ENCODE measurements at regions not wholly inside any gene's neighbourhood (a gene's known extent, or its start where the extent isn't known, plus 50 kb on each side); places are given as distances from the start of the nearest gene placed in this dataset.

DNA sequence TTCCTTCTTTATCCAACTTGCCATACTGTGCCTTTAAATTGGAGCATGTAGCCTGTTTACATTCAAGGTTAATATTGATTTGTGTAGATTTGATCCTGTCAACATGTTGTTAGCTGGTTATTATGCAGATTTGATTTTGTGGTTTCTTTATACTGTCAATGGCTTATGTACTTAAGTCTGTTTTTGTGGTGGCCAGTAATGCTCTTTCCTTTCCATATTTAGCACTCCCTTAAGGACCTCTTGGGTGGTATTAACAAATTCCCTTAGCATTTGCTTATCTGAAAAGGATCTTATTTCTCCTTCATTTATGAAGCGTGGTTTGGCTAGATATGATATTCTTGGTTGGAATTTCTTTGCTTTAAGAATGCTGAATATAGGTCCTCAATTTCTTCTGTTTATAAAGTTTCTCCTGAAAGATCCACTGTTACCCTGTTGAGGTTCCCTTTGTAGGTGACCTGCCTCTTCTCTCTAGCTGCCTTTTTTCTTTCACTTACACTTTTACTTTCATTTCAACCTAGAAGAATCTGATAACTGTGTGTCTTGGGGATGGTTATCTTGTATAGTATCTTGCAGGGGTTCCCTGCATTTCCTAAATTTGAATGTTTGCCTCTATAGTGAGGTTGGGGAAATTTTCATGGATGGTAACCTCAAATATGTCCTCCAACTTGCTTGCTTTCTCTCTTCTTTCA, 86.9 kb upstream of the NEGR1 start:
- DNase-seq = no peak
- Histone ChIP-seq H3K36me3 (ENCODE audit: control insufficient read depth, insufficient read depth, low read length) (no peaks in the 10 kb centered on the region), H3K27me3 (replicated peaks; ENCODE audit: control insufficient read depth, insufficient read depth, low read length) (no peaks in the 10 kb centered on the region), H3K4me1 (no peaks in the 10 kb centered on the region), H3K4me3 (ENCODE audit: low read depth, low read length) (no peak overlapping the region), H3K9me3 (no peaks in the 10 kb centered on the region)
- H3K27ac Mint-ChIP-seq (ENCODE audit: unreplicated experiment) = no peak overlapping the region
- TF ChIP-seq, protein P1, sequence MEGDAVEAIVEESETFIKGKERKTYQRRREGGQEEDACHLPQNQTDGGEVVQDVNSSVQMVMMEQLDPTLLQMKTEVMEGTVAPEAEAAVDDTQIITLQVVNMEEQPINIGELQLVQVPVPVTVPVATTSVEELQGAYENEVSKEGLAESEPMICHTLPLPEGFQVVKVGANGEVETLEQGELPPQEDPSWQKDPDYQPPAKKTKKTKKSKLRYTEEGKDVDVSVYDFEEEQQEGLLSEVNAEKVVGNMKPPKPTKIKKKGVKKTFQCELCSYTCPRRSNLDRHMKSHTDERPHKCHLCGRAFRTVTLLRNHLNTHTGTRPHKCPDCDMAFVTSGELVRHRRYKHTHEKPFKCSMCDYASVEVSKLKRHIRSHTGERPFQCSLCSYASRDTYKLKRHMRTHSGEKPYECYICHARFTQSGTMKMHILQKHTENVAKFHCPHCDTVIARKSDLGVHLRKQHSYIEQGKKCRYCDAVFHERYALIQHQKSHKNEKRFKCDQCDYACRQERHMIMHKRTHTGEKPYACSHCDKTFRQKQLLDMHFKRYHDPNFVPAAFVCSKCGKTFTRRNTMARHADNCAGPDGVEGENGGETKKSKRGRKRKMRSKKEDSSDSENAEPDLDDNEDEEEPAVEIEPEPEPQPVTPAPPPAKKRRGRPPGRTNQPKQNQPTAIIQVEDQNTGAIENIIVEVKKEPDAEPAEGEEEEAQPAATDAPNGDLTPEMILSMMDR (IDR thresholded peaks at IDR 0.05; ENCODE audit: insufficient read depth in 1 of 2, low read depth in 1 of 2, low read length in 1 of 2, severe bottlenecking in 1 of 2, unreplicated experiment in 1 of 2) = no peak
- BruUV-seq (replicated peaks) = no TSS peak
- no peaks in the 10 kb centered on the region for H3K4me1 Mint-ChIP-seq (ENCODE audit: low read depth, unreplicated experiment)
- CTCF ChIA-PET = no interaction called here
- POLR2A ChIA-PET = no interaction called here
- H3K27me3 Mint-ChIP-seq (ENCODE audit: insufficient read depth, unreplicated experiment) = no peaks in the 10 kb centered on the region
- H3K9me3 Mint-ChIP-seq (ENCODE audit: unreplicated experiment) = no peaks in the 10 kb centered on the region
- no peaks in the 10 kb centered on the region for H3K36me3 Mint-ChIP-seq (ENCODE audit: insufficient read depth, unreplicated experiment)
- H3K4me3 Mint-ChIP-seq (ENCODE audit: unreplicated experiment) = no peak overlapping the region
- intact Hi-C loops (cut with micrococcal nuclease; ENCODE audit: unreplicated experiment) = no loop called here

DNA sequence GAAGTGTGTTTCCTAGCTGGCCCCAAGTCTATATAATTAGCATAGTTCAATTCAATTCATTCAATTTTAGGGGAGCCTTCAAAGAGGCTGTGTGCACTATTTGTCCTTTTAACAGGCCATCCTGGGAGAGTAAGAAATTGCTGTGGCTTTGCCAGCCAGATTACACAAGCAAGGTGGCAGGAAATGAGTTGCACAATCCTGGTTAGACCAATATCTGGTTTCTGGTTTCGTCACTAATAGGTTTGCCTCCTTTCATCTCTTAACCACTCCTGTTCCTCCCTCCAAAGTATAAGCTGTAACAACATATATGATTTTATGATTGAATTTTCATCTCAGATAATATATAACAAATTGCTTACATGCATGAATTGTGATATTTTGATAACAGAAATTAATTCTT, 84.1 kb upstream of the NEGR1 start:
- Histone ChIP-seq H3K27me3 (replicated peaks; ENCODE audit: control insufficient read depth, insufficient read depth, low read length) (no peaks in the 10 kb centered on the region), H3K36me3 (ENCODE audit: control insufficient read depth, insufficient read depth, low read length) (no peaks in the 10 kb centered on the region), H3K4me1 (no peaks in the 10 kb centered on the region), H3K9me3 (no peaks in the 10 kb centered on the region), H3K4me3 (ENCODE audit: low read depth, low read length) (no peak overlapping the region)
- ChIA-PET CTCF (no interaction called here), POLR2A (no interaction called here)
- intact Hi-C loops (cut with micrococcal nuclease; ENCODE audit: unreplicated experiment) = no loop called here
- Mint-ChIP-seq H3K27ac (ENCODE audit: unreplicated experiment) (no peak overlapping the region), H3K4me1 (ENCODE audit: low read depth, unreplicated experiment) (no peaks in the 10 kb centered on the region), H3K4me3 (ENCODE audit: unreplicated experiment) (no peak overlapping the region), H3K27me3 (ENCODE audit: insufficient read depth, unreplicated experiment) (no peaks in the 10 kb centered on the region), H3K9me3 (ENCODE audit: unreplicated experiment) (no peaks in the 10 kb centered on the region), H3K36me3 (ENCODE audit: insufficient read depth, unreplicated experiment) (no peaks in the 10 kb centered on the region)
- no peak for DNase-seq
- no TSS peak for BruUV-seq (replicated peaks)
- TF ChIP-seq, protein P1 (IDR thresholded peaks at IDR 0.05; ENCODE audit: insufficient read depth in 1 of 2, low read depth in 1 of 2, low read length in 1 of 2, severe bottlenecking in 1 of 2, unreplicated experiment in 1 of 2) = no peak

DNA sequence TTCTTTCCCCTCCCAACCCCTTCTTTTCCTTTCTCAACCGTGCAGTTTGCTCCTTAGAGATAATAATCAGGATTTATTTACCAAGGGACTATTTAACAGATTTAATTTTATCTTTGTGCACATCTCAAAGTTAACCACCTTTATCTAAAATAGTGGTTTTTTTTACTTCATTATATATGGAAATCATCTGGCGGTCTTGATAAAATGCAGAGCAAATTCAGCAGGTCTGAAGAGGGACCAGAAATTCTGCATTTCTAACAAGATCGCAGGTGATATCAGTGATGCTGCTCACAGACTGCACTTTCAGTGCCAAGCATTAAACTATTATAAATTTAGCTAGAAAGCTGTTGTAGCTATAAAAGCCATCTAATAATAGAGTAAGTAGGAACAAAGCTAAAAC, 83.4 kb upstream of the NEGR1 start:
- H3K36me3 Mint-ChIP-seq (ENCODE audit: insufficient read depth, unreplicated experiment) = no peaks in the 10 kb centered on the region
- BruUV-seq (replicated peaks) = no TSS peak
- H3K27me3 Mint-ChIP-seq (ENCODE audit: insufficient read depth, unreplicated experiment) = no peaks in the 10 kb centered on the region
- no peaks in the 10 kb centered on the region for H3K4me1 Mint-ChIP-seq (ENCODE audit: low read depth, unreplicated experiment)
- Histone ChIP-seq H3K36me3 (ENCODE audit: control insufficient read depth, insufficient read depth, low read length) (no peaks in the 10 kb centered on the region), H3K9me3 (no peaks in the 10 kb centered on the region), H3K4me1 (no peaks in the 10 kb centered on the region), H3K27me3 (replicated peaks; ENCODE audit: control insufficient read depth, insufficient read depth, low read length) (no peaks in the 10 kb centered on the region), H3K4me3 (ENCODE audit: low read depth, low read length) (no peak overlapping the region)
- intact Hi-C loops (cut with micrococcal nuclease; ENCODE audit: unreplicated experiment) = no loop called here
- ChIA-PET POLR2A (no interaction called here), CTCF (no interaction called here)
- H3K27ac Mint-ChIP-seq (ENCODE audit: unreplicated experiment) = no peak overlapping the region
- TF ChIP-seq, protein P1 (IDR thresholded peaks at IDR 0.05; ENCODE audit: insufficient read depth in 1 of 2, low read depth in 1 of 2, low read length in 1 of 2, severe bottlenecking in 1 of 2, unreplicated experiment in 1 of 2) = no peak
- DNase-seq = no peak
- no peaks in the 10 kb centered on the region for H3K9me3 Mint-ChIP-seq (ENCODE audit: unreplicated experiment)
- H3K4me3 Mint-ChIP-seq (ENCODE audit: unreplicated experiment) = no peak overlapping the region
